H1 (cell line): ENCODE measurements at regions not wholly inside any gene's neighbourhood (a gene's known extent, or its start where the extent isn't known, plus 50 kb on each side); places are given as distances from the start of the nearest gene placed in this dataset.

Experiments
- CTCF ChIA-PET: fragments of 300-600 bp; sonication (Branson Sonifier 250); formaldehyde crosslinking; loops from one replicate; lab custom pipeline; 2021; ENCODE audit not compliant: partially characterized antibody; lab: Charles Lee
- POLR2A ChIA-PET: fragments of 300-600 bp; sonication (Branson Sonifier 250); formaldehyde crosslinking; loops from one replicate; lab custom pipeline; 2021; ENCODE audit warnings: inconsistent platforms; ENCODE audit not compliant: partially characterized antibody; lab: Charles Lee
- DNase-seq, 2 experiments: peaks; one replicate each; pipeline versions ENCODE4 v3.0.0 to v3.0.0-alpha.2; 2010 to 2022; ENCODE audit warnings: low spot score in 2 of 2, low read depth in 1 of 2, mixed read lengths in 1 of 2
- FAIRE-seq: peaks from 2 replicates; lab custom pipeline; 2011; peaks lifted over from hg19 to GRCh38; lab: Jason Lieb, UNC
- H2AFZ ChIP-seq: 2 replicates; pipeline ENCODE4 v1.8.1; 2012; ENCODE audit warnings: low read length, inconsistent platforms
- H2AK5ac ChIP-seq: 2 replicates; pipeline ENCODE4 v1.6.1; 2013; ENCODE audit warnings: low read depth, low read length
- H2BK120ac ChIP-seq: replicated peaks from 2 replicates; pipeline ENCODE3; 2013; ENCODE audit warnings: low read depth, low read length, inconsistent platforms
- H2BK12ac ChIP-seq: 2 replicates; pipeline ENCODE4 v1.6.1; 2013; ENCODE audit warnings: low read depth, low read length
- H2BK15ac ChIP-seq: 2 replicates; pipeline ENCODE4 v1.6.1; 2013; ENCODE audit warnings: low read length
- H2BK20ac ChIP-seq: 2 replicates; pipeline ENCODE4 v1.6.1; 2013; ENCODE audit warnings: low read length
- H2BK5ac ChIP-seq: 2 replicates; pipeline ENCODE4 v1.6.1; 2013; ENCODE audit warnings: low read depth, low read length
- H3K14ac ChIP-seq: 2 replicates; pipeline ENCODE4 v1.6.1; 2013; ENCODE audit warnings: inconsistent platforms; ENCODE audit not compliant: insufficient read length
- H3K18ac ChIP-seq: 2 replicates; pipeline ENCODE4 v1.6.1; 2013; ENCODE audit warnings: low read length; ENCODE audit errors: extremely low read depth
- H3K23ac ChIP-seq: 2 replicates; pipeline ENCODE4 v1.6.1; 2013; ENCODE audit warnings: inconsistent platforms; ENCODE audit not compliant: insufficient read length
- H3K23me2 ChIP-seq: 2 replicates; pipeline ENCODE4 v1.6.1; 2013; ENCODE audit warnings: low read depth, low read length
- H3K27ac ChIP-seq: 2 replicates; pipeline ENCODE4 v1.6.1; 2011; ENCODE audit warnings: low read depth, low read length, inconsistent platforms
- H3K27me3 ChIP-seq, 4 experiments: replicated peaks in 1 of 4; 1 replicate in 1 of 4; 2 replicates in 3 of 4; pipeline versions ENCODE4 v1.6.1 to v1.8.1; 2011 to 2013; ENCODE audit warnings: low read length in 3 of 4, mild to moderate bottlenecking in 3 of 4, inconsistent platforms in 2 of 4, mixed read lengths in 2 of 4, moderate library complexity in 1 of 4; ENCODE audit not compliant: control insufficient read depth in 3 of 4, insufficient read depth in 3 of 4; ENCODE audit errors: extremely low read depth in 1 of 4
- H3K36me3 ChIP-seq, 4 experiments: 2 replicates each; pipeline versions ENCODE4 v1.6.1 to v1.8.1; 2011 to 2013; ENCODE audit warnings: mild to moderate bottlenecking in 4 of 4, low read length in 3 of 4, moderate library complexity in 2 of 4, control low read depth in 1 of 4, inconsistent platforms in 1 of 4; ENCODE audit not compliant: insufficient read depth in 4 of 4, control insufficient read depth in 2 of 4
- H3K4ac ChIP-seq: replicated peaks from 2 replicates; pipeline ENCODE3; 2013; ENCODE audit warnings: low read length, low read depth, mixed read lengths, inconsistent platforms; ENCODE audit not compliant: insufficient read length
- H3K4me1 ChIP-seq, 4 experiments: replicated peaks in 1 of 4; 1 replicate in 1 of 4; 2 replicates in 3 of 4; pipeline versions ENCODE4 v1.6.1 to v1.8.1; 2011 to 2013; ENCODE audit warnings: low read length in 3 of 4, inconsistent platforms in 2 of 4, mixed read lengths in 1 of 4; ENCODE audit not compliant: insufficient read depth in 4 of 4, control insufficient read depth in 3 of 4
- H3K4me2 ChIP-seq, 2 experiments: 2 replicates each; pipeline versions ENCODE4 v1.6.1 to v1.8.1; 2011 to 2013; ENCODE audit warnings: low read depth in 2 of 2, low read length in 2 of 2, control low read depth in 1 of 2, inconsistent platforms in 1 of 2, mild to moderate bottlenecking in 1 of 2; ENCODE audit not compliant: insufficient read depth in 1 of 2
- H3K4me3 ChIP-seq, 4 experiments: fragments of 200-600, 300-600 bp in 1 of 4; sonication (generic), shearing (Covaris generic), sonication (Bioruptor Twin) in 1 of 4; 2 replicates each; pipeline versions ENCODE4 v1.5.1 to v1.8.1; 2011 to 2016; ENCODE audit warnings: low read length in 4 of 4, low read depth in 3 of 4, control low read depth in 2 of 4, inconsistent platforms in 2 of 4, mild to moderate bottlenecking in 2 of 4, mixed read lengths in 1 of 4, moderate library complexity in 1 of 4; ENCODE audit not compliant: insufficient read depth in 2 of 4; ENCODE audit errors: extremely low read depth in 1 of 4
- H3K56ac ChIP-seq: replicated peaks from 2 replicates; pipeline ENCODE3; 2013; ENCODE audit warnings: low read depth, mild to moderate bottlenecking, mixed read lengths, low read length, inconsistent platforms; ENCODE audit not compliant: insufficient read length
- H3K79me1 ChIP-seq: 2 replicates; pipeline ENCODE4 v1.6.1; 2013; ENCODE audit warnings: low read depth, low read length, control low read depth
- H3K79me2 ChIP-seq, 2 experiments: 2 replicates each; pipeline versions ENCODE4 v1.6.1 to v1.8.1; 2012 to 2013; ENCODE audit warnings: low read length in 2 of 2, mild to moderate bottlenecking in 2 of 2, inconsistent platforms in 1 of 2; ENCODE audit not compliant: insufficient read depth in 2 of 2, control insufficient read depth in 1 of 2
- H3K9ac ChIP-seq, 4 experiments: replicated peaks in 1 of 4; 1 replicate in 1 of 4; 2 replicates in 3 of 4; pipeline versions ENCODE4 v1.6.1 to v1.8.1; 2011 to 2013; ENCODE audit warnings: low read depth in 3 of 4, low read length in 3 of 4, control low read depth in 2 of 4, mild to moderate bottlenecking in 2 of 4, moderate library complexity in 2 of 4, inconsistent platforms in 1 of 4; ENCODE audit errors: extremely low read depth in 1 of 4
- H3K9me3 ChIP-seq, 2 experiments: 2 replicates each; pipeline versions ENCODE4 v1.6.1 to v1.8.1; 2012 to 2013; ENCODE audit warnings: mild to moderate bottlenecking in 2 of 2, moderate library complexity in 2 of 2, control low read depth in 1 of 2, inconsistent platforms in 1 of 2, low read depth in 1 of 2, low read length in 1 of 2, mixed read lengths in 1 of 2; ENCODE audit not compliant: insufficient read depth in 2 of 2
- H4K20me1 ChIP-seq, 2 experiments: replicated peaks in 1 of 2; 2 replicates each; pipeline versions ENCODE3 to v1.8.1; 2011 to 2013; ENCODE audit warnings: inconsistent platforms in 2 of 2, low read length in 2 of 2, mild to moderate bottlenecking in 1 of 2; ENCODE audit not compliant: insufficient read depth in 2 of 2, control insufficient read depth in 1 of 2
- H4K5ac ChIP-seq: 2 replicates; pipeline ENCODE4 v1.6.1; 2013; ENCODE audit warnings: low read length, low read depth, mixed read lengths, inconsistent platforms; ENCODE audit not compliant: insufficient read length
- H4K8ac ChIP-seq: 2 replicates; pipeline ENCODE4 v1.8.0; 2013; ENCODE audit warnings: mild to moderate bottlenecking, moderate library complexity, low read length, inconsistent platforms; ENCODE audit not compliant: insufficient read depth; ENCODE audit errors: extremely low read depth
- H4K91ac ChIP-seq: replicated peaks from 2 replicates; pipeline ENCODE3; 2013; ENCODE audit warnings: low read length, mixed read lengths, inconsistent platforms; ENCODE audit not compliant: insufficient read length
- CBX5 ChIP-seq: fragments of 300-800, 300-1000 bp; sonication (generic); IDR thresholded peaks from 2 replicates; pipeline ENCODE4 v1.7.1; 2016; ENCODE audit warnings: antibody characterized with exemption, low read length, low read depth
- CBX8 ChIP-seq: fragments of 300-800, 300-1000 bp; sonication (generic); IDR thresholded peaks from 2 replicates; pipeline ENCODE4 v1.7.1; 2016; ENCODE audit warnings: low read depth, low read length, borderline replicate concordance
- EP300 ChIP-seq, 2 experiments: IDR thresholded peaks; 1 replicate in 1 of 2; 2 replicates in 1 of 2; pipeline ENCODE4 v1.6.1; 2011 to 2012; ENCODE audit warnings: low read depth in 2 of 2, low read length in 2 of 2, mild to moderate bottlenecking in 2 of 2, borderline replicate concordance in 1 of 2, inconsistent platforms in 1 of 2, moderate library complexity in 1 of 2
- NRF1 ChIP-seq: IDR thresholded peaks from 2 replicates; pipeline ENCODE4 v1.6.1; 2011; ENCODE audit warnings: mild to moderate bottlenecking, low read depth, low read length, improper control_type of control experiment
- RAD21 ChIP-seq, 2 experiments: IDR thresholded peaks in 1 of 2; conservative IDR thresholded peaks in 1 of 2; 2 replicates each; pipeline ENCODE4 v1.6.1; 2011; ENCODE audit warnings: low read depth in 2 of 2, low read length in 2 of 2, improper control_type of control experiment in 1 of 2, inconsistent platforms in 1 of 2, mild to moderate bottlenecking in 1 of 2, moderate library complexity in 1 of 2
- RBBP5 ChIP-seq: IDR thresholded peaks from 2 replicates; pipeline ENCODE4 v1.7.1; 2012; ENCODE audit warnings: low read depth, mild to moderate bottlenecking, inconsistent platforms, low read length, moderate library complexity, borderline replicate concordance
- SP2 ChIP-seq: IDR thresholded peaks from 2 replicates; pipeline ENCODE4 v1.6.1; 2012; ENCODE audit warnings: mild to moderate bottlenecking, low read length, inconsistent platforms
- SP4 ChIP-seq: IDR thresholded peaks from 2 replicates; pipeline ENCODE4 v1.6.1; 2012; ENCODE audit warnings: low read length, inconsistent platforms
- SRF ChIP-seq: IDR thresholded peaks from 2 replicates; pipeline ENCODE4 v1.6.1; 2011; ENCODE audit warnings: mild to moderate bottlenecking, low read depth, low read length, moderate library complexity
- SUZ12 ChIP-seq: fragments of 200-600 bp; sonication (generic); IDR thresholded peaks from 2 replicates; pipeline ENCODE4 v1.6.1; 2012; ENCODE audit warnings: mild to moderate bottlenecking, inconsistent platforms, low read length, moderate library complexity, mixed read lengths
- ZNF274 ChIP-seq: IDR thresholded peaks from 2 replicates; pipeline ENCODE4 v1.7.0; 2012; ENCODE audit warnings: low read length, borderline replicate concordance; ENCODE audit errors: extremely low read depth
- WGBS, 2 experiments: shearing (Covaris generic) in 1 of 2; methylation state at CpG; one replicate each; pipeline versions ENCODE4 v1.1.6 to v1.1.7; 2013 to 2015; ENCODE audit warnings: low lambda C conversion rate in 2 of 2, mixed read lengths in 2 of 2, inconsistent platforms in 1 of 2, low coverage in 1 of 2, missing lambda C conversion rate in 1 of 2; ENCODE audit not compliant: insufficient replicate concordance in 2 of 2, insufficient coverage in 1 of 2, insufficient read length in 1 of 2; ENCODE audit errors: extremely low coverage in 1 of 2, missing lambda C conversion rate in 1 of 2; 5-methylcytosine and 5-hydroxymethylcytosine counted together
- TF ChIP-seq, protein P1 (sequence below): IDR thresholded peaks from 2 replicates; pipeline ENCODE4 v1.6.1; 2011; ENCODE audit warnings: low read length, improper control_type of control experiment

DNA sequence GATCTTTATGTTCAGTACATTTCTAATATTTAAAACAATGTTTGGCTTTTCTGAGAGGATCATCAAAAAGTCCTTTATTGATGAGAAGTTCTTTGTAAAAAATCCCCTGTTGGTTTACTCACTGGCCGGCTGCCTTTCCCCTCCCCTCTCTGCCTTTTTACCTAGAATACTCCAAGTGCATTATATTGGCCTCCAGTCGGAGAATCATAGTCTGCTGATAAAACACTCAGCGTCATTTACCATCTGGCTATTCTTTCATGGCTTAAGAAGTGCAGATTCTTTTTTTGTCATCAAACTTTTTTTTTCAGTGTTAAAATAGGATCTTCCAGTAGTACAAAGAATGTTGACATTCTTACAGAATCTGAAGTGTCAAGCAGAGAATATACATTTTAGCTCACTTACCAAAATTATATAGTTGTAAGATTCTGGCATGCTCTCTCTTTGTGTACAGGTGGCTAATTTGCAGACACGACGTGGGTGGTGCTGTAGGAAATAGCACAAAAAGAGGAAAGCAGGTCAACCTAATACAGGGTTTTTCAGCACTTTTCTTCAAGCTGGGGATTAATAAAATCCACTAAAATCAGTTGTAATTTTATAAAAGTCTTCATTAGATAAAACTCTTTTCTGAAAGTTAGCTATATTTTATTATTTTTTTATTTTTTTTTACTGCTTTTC lies 731.8 kb downstream of the KCTD8 start:
- Histone ChIP-seq H3K18ac (no peak overlapping the region), H3K9me3 (no peaks in the 10 kb centered on the region), H2AFZ (no peak overlapping the region; the same call in 1 of the 2 replicates), H3K4me1 (no peaks in the 10 kb centered on the region), H4K8ac (no peak overlapping the region), H3K79me2 (no peaks in the 10 kb centered on the region), H3K79me1 (no peaks in the 10 kb centered on the region), H3K27ac (no peak overlapping the region), H3K4ac (no peak overlapping the region), H3K27me3 (no peaks in the 10 kb centered on the region), H2BK120ac (no peak overlapping the region), H3K23ac (no peak overlapping the region), H3K36me3 (no peaks in the 10 kb centered on the region), H4K91ac (no peak overlapping the region), H3K14ac (no peak overlapping the region), H4K5ac (no peak overlapping the region), H2BK5ac (no peak overlapping the region), H4K20me1 (no peaks in the 10 kb centered on the region), H3K23me2 (no peaks in the 10 kb centered on the region), H3K9ac (no peak overlapping the region), H2BK15ac (no peak overlapping the region), H2BK20ac (no peak overlapping the region), H2BK12ac (no peak overlapping the region), H3K4me2 (no peak overlapping the region), H2AK5ac (no peak overlapping the region), H3K56ac (no peak overlapping the region), H3K4me3 (no peak overlapping the region)
- WGBS, 2 experiments, result 92% methylated on average over 5 of the region's 5 CpGs; no CpG with 5 or more reads in 1 of the 2 experiments
- POLR2A ChIA-PET, result no interaction called here
- CTCF ChIA-PET, result no interaction called here
- DNase-seq (no peak), FAIRE-seq (no peak)
- TF ChIP-seq EP300 (IDR thresholded peaks at IDR 0.05; ENCODE audit: borderline replicate concordance in 1 of 2, low read depth in 2 of 2, low read length in 2 of 2) (no peak), RBBP5 (no peak), SRF (no peak), CBX5 (no peak), ZNF274 (no peak), SP2 (no peak), RAD21 (IDR thresholded peaks at IDR 0.05 in 1 of 2, conservative IDR thresholded peaks at IDR 0.05 in 1 of 2; ENCODE audit: low read depth in 2 of 2, low read length in 2 of 2) (no peak), NRF1 (no peak), SP4 (no peak), SUZ12 (no peak), CBX8 (no peak)
- TF ChIP-seq, protein P1, sequence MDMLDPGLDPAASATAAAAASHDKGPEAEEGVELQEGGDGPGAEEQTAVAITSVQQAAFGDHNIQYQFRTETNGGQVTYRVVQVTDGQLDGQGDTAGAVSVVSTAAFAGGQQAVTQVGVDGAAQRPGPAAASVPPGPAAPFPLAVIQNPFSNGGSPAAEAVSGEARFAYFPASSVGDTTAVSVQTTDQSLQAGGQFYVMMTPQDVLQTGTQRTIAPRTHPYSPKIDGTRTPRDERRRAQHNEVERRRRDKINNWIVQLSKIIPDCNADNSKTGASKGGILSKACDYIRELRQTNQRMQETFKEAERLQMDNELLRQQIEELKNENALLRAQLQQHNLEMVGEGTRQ, result no peak
